C4-2B (cell line): ENCODE measurements at regions not wholly inside any gene's neighbourhood (a gene's known extent, or its start where the extent isn't known, plus 50 kb on each side); places are given as distances from the start of the nearest gene placed in this dataset.

ENCODE experiments used
- H3K27ac ChIP-seq: fragments of 450-650 bp; 2 replicates; pipeline ENCODE4 v1.5.1; 2017
- CTCF ChIP-seq: fragments of 450-650 bp; conservative IDR thresholded peaks from 2 replicates; pipeline ENCODE4 v1.5.1; 2017; ENCODE audit warnings: mild to moderate bottlenecking
- ZFX ChIP-seq: fragments of 450-650 bp; IDR thresholded peaks from 2 replicates; pipeline ENCODE4 v1.6.1; 2017

GRCh38 chr9:87115785-87116184 is 168.5 kb upstream of the GAS1 start:
- TF ChIP-seq CTCF (no peak), ZFX (no peak)
- no peak overlapping the region for H3K27ac ChIP-seq

- TF ChIP-seq CTCF (no peak), ZFX (no peak)
- no peak overlapping the region for H3K27ac ChIP-seq
Measured at GRCh38 chr9:87116492-87116891, 169.2 kb upstream of the GAS1 start.

GRCh38 chr9:87118594-87118993 is 171.3 kb upstream of the GAS1 start:
- H3K27ac ChIP-seq, result peak overlapping the region; percentile 79; the same call in 1 of the 2 replicates
- TF ChIP-seq ZFX, result no peak
- no peak for TF ChIP-seq CTCF

DNA sequence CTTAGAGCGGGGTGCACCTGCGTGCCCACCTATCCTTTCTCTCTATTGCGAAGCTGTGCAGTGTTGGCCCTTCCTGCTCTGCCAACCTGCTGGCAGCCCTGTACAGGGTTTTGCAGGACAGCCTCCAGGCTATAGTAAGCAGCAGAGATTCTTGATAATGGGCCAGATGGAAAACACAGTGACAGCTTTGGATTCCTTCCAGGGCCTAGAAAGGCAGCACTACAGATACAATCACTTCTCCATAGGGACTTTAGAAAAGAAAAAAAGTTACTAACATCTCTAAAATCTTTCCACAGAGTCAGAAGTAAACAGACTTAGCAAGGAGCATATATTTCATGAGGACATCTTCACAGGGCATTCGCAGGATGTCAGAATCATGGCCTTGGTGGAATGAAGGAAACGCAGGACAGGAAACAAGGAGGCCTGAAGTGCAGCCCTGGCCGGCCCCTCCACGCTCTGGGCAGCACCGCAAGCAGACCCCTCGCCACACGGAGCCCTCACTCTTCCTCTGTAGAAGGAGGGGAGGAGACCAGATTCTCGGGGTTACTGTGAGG is 172.1 kb upstream of the GAS1 start:
- TF ChIP-seq ZFX (no peak), CTCF (no peak)
- H3K27ac ChIP-seq, result peak overlapping the region; percentile 79

DNA sequence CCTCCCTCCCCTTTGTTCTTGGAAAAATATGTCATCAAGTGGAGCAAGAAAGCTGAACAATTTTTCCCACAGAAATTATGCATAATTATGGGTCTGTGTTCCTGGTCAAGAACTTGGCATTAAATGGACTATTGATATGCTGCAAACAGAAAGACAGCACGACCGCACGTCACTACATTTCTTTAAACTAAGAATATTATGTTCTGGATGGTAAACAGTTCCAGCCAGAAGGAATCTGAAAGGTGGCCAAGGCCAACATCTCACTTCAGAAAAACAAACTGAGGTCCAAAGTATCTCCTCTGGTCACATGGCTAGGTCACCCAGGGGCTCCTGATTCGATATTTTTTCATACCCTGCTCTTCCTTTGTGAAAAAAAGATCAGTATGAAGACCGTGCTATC is 173.3 kb upstream of the GAS1 start:
- peak overlapping the region; percentile 79; the same call in 1 of the 2 replicates for H3K27ac ChIP-seq
- no peak for TF ChIP-seq CTCF
- no peak for TF ChIP-seq ZFX

GRCh38 chr9:87122947-87123685 is 175.8 kb upstream of the GAS1 start:
- no peak overlapping the region for H3K27ac ChIP-seq
- TF ChIP-seq CTCF, result no peak
- no peak for TF ChIP-seq ZFX

GRCh38 chr9:87123830-87124229 is 176.5 kb upstream of the GAS1 start:
- no peak overlapping the region for H3K27ac ChIP-seq
- TF ChIP-seq CTCF (no peak), ZFX (no peak)
